Endothelial cell (in vitro differentiated cells): ENCODE measurements at regions not wholly inside any gene's neighbourhood (a gene's known extent, or its start where the extent isn't known, plus 50 kb on each side); places are given as distances from the start of the nearest gene placed in this dataset.

Experiments used
- DNase-seq: peaks from one replicate; pipeline ENCODE4 v3.0.0; 2021; ENCODE audit warnings: low spot score
- H3K27ac Mint-ChIP-seq: one replicate; pipeline ENCODE4 v1.8.0; 2021; ENCODE audit warnings: mixed read lengths, inconsistent platforms; ENCODE audit not compliant: unreplicated experiment
- H3K27me3 Mint-ChIP-seq: one replicate; pipeline ENCODE4 v1.8.0; 2021; ENCODE audit warnings: mild to moderate bottlenecking, moderate library complexity, mixed read lengths, inconsistent platforms; ENCODE audit not compliant: unreplicated experiment
- H3K36me3 Mint-ChIP-seq: one replicate; pipeline ENCODE4 v1.8.0; 2021; ENCODE audit warnings: mild to moderate bottlenecking, low read depth, mixed read lengths, inconsistent platforms; ENCODE audit not compliant: unreplicated experiment
- H3K4me1 Mint-ChIP-seq: one replicate; pipeline ENCODE4 v1.8.0; 2021; ENCODE audit warnings: mild to moderate bottlenecking, mixed read lengths, inconsistent platforms; ENCODE audit not compliant: unreplicated experiment
- H3K4me3 Mint-ChIP-seq: one replicate; pipeline ENCODE4 v1.8.0; 2021; ENCODE audit warnings: mild to moderate bottlenecking, mixed read lengths, inconsistent platforms; ENCODE audit not compliant: unreplicated experiment
- H3K9me3 Mint-ChIP-seq: one replicate; pipeline ENCODE4 v1.8.0; 2021; ENCODE audit warnings: mixed read lengths, inconsistent platforms; ENCODE audit not compliant: unreplicated experiment
- TF ChIP-seq, protein P1 (sequence below): fragments of 200-600 bp; sonication (generic); IDR thresholded peaks from one replicate; pipeline ENCODE4 v1.5.0; 2021; ENCODE audit warnings: antibody characterized with exemption; ENCODE audit not compliant: unreplicated experiment

DNA sequence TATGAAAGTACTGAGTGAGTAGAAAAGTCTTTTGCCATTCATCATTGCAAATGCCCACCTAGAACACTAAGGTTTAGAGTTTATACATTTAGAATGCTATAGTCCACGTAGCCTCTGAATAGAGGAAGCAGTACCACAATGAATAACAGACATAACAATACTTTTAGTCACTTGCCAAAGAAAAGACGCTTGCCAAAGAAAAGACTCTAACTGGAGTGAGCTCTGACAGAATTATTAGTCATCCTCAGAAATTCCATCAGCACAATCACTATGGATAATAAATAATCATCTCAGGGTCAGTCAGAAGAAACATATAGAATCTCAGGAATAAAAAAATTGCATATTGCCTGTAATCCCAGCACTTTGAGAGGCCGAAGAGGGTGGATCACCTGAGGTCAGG, 168.5 kb upstream of the TARS1 start:
- Mint-ChIP-seq H3K9me3 (no peaks in the 10 kb centered on the region), H3K36me3 (no peaks in the 10 kb centered on the region), H3K27ac (peak overlapping the region; percentile 53), H3K4me3 (no peak overlapping the region), H3K27me3 (no peaks in the 10 kb centered on the region), H3K4me1 (peaks cover 62% of the 10 kb centered on the region)
- DNase-seq, result no peak
- TF ChIP-seq, protein P1, sequence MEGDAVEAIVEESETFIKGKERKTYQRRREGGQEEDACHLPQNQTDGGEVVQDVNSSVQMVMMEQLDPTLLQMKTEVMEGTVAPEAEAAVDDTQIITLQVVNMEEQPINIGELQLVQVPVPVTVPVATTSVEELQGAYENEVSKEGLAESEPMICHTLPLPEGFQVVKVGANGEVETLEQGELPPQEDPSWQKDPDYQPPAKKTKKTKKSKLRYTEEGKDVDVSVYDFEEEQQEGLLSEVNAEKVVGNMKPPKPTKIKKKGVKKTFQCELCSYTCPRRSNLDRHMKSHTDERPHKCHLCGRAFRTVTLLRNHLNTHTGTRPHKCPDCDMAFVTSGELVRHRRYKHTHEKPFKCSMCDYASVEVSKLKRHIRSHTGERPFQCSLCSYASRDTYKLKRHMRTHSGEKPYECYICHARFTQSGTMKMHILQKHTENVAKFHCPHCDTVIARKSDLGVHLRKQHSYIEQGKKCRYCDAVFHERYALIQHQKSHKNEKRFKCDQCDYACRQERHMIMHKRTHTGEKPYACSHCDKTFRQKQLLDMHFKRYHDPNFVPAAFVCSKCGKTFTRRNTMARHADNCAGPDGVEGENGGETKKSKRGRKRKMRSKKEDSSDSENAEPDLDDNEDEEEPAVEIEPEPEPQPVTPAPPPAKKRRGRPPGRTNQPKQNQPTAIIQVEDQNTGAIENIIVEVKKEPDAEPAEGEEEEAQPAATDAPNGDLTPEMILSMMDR, result no peak

DNA sequence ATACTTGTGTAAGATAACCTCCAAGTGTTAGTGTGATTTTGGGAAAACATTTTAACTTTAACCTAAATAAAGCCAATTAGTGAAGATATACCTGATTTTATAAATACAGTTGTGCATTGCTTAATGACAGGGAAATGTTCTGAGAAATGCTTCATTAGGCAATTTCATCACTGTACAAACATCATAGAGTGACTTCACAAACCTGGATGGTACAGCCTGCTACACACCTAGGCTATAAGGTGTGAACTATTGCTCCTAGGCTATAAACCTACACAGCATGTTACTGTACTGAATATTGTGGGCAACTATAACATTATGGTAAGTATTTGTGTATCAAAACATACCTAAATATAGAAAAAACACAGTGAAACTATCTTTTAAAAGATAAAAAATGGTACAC, 166.8 kb upstream of the TARS1 start:
- Mint-ChIP-seq H3K9me3 (no peaks in the 10 kb centered on the region), H3K27me3 (no peaks in the 10 kb centered on the region), H3K36me3 (peaks cover 4% of the 10 kb centered on the region), H3K4me1 (peaks cover 52% of the 10 kb centered on the region), H3K27ac (peak overlapping the region; percentile 98), H3K4me3 (no peak overlapping the region)
- no peak for DNase-seq
- TF ChIP-seq, protein P1, result no peak

DNA sequence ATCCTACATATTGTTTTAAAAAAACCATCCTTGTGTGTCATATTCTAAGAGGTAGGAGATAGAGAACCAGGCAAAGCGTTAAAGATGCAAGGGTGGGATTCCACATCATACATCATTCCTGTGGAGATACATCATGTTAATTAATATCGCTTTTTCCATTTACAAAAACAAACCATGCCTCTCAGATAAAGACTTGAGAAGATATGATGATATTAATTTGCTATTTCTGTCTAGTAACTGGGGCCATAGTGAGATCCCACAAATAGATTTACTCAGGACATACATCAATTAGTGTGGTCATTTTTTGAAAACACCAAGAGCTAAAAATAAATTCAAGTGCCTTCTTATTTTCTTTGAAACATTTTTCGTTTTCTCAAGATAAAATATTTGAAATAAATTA, 165.4 kb upstream of the TARS1 start:
- no peak for DNase-seq
- Mint-ChIP-seq H3K36me3 (peaks cover 4% of the 10 kb centered on the region), H3K4me3 (no peak overlapping the region), H3K27me3 (no peaks in the 10 kb centered on the region), H3K4me1 (peaks cover 45% of the 10 kb centered on the region), H3K9me3 (no peaks in the 10 kb centered on the region), H3K27ac (peak overlapping the region; percentile 79)
- TF ChIP-seq, protein P1, result no peak

DNA sequence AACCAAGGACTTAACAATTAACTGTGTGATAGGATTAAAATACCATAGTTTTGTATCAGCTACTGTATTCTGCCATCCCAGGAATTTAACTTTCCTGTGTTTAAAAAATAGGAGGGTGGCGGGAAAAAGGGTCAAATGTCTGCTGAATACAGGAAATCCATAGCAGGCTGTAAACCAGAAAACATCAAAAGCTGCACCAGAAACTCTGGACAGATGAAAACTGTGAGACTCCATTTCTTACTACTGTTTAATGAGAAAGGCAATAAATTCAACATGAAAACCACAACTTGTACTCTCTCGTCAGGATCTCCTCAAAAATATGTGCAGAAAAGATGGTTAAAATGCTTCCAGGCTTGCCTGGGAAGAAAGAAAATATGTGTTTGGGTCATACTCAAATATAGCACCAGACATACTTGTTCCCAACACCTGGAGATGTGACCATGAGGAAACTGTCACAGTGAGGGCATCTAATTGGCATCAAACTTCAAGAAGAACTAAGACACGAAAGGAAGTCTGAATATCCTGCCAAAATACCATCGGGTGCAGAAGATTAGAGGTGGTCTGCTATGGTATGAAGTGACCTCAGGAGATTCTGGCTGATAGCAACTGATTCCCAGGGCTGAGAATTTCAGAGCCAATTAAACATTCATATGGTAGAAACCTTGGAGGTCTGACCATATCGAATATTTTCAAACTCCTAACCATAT, 164.7 kb upstream of the TARS1 start:
- peaks cover 45% of the 10 kb centered on the region for H3K4me1 Mint-ChIP-seq
- peak overlapping the region; percentile 96 for H3K27ac Mint-ChIP-seq
- H3K9me3 Mint-ChIP-seq, result no peaks in the 10 kb centered on the region
- TF ChIP-seq, protein P1, result no peak
- no peaks in the 10 kb centered on the region for H3K27me3 Mint-ChIP-seq
- peaks cover 4% of the 10 kb centered on the region for H3K36me3 Mint-ChIP-seq
- DNase-seq, result no peak
- H3K4me3 Mint-ChIP-seq, result no peak overlapping the region

DNA sequence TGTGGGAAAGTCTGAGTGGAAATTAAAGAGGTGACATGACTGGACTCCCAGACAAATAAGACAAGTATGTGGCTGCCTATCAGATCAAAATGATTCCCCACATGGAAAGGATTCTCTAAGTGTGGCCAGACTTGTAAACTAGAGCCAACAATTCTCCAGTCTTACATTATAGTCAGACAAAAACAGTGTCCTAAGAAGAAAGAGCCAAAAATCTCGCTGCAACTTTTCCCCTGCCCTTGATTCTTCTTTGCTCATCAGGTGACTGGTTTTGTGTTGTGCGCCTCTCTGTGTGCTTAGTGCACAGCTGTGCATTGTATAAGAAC, 164.2 kb upstream of the TARS1 start:
- TF ChIP-seq, protein P1, result no peak
- peaks cover 45% of the 10 kb centered on the region for H3K4me1 Mint-ChIP-seq
- H3K36me3 Mint-ChIP-seq, result peaks cover 4% of the 10 kb centered on the region
- DNase-seq, result no peak
- peak overlapping the region; percentile 96 for H3K27ac Mint-ChIP-seq
- no peaks in the 10 kb centered on the region for H3K9me3 Mint-ChIP-seq
- H3K27me3 Mint-ChIP-seq, result no peaks in the 10 kb centered on the region
- H3K4me3 Mint-ChIP-seq, result no peak overlapping the region
